Germinal center (tissue), 1 donor: ENCODE measurements at regions not wholly inside any gene's neighbourhood (a gene's known extent, or its start where the extent isn't known, plus 50 kb on each side); places are given as distances from the start of the nearest gene placed in this dataset.

Source experiments
- DNase-seq: peaks from one replicate; pipeline ENCODE4 v3.0.0; 2012; ENCODE audit warnings: mixed read lengths, low spot score

- no peak for DNase-seq
These were observed 318.0 kb downstream of the BMP2 start for GRCh38 chr20:7085467-7085866.

GRCh38 chr20:7087803-7088202 is 320.3 kb downstream of the BMP2 start:
- no peak for DNase-seq

DNA sequence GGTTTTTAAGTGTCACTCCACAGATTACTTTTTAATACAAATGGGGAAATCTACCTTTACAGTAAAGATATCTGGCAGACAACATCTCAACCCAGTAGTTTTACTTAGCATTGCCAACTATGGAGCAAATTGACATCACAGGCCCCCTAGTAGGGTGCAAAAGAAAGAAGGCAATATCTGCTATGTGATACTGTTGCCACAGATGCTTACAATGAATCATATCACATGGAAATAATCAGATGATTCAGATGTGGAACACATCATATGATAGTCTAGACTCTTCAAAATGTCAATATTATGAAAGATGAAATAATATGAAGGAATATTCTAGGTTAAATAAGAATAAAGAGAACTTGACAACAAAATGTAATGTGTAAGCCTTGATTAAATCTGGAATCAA is 322.5 kb downstream of the BMP2 start:
- DNase-seq = no peak

GRCh38 chr20:7090811-7091210 is 323.3 kb downstream of the BMP2 start:
- DNase-seq = no peak

GRCh38 chr20:7091655-7092054 is 324.2 kb downstream of the BMP2 start:
- no peak for DNase-seq

DNA sequence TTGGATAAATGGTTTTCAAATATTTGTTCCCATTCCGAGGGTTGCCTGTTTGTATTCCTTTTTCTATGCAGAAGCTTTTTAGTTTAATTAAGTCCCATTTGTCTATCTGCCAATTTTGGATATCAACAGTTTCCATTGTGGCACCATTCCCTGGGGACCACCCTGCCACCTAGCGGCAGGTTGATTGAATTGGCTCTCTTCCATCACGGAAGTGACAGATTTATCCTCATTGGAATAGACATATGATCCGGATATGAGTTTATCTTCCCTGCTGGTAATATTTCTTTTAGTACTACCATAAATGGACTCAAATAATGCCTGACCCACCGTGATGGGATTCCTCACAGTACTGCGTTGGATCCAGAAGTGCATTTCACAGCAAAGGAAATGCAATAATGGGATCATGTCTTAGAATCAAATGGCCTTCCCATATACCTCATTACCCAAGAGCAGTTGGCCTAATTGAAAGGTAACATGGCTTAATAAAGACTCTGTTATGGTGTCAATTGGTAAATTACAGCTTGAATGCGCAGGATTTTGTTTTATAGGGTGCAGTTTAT is 327.0 kb downstream of the BMP2 start:
- peak; percentile 2 for DNase-seq

- no peak for DNase-seq
These were observed 339.4 kb downstream of the BMP2 start for GRCh38 chr20:7106910-7107309.

DNA sequence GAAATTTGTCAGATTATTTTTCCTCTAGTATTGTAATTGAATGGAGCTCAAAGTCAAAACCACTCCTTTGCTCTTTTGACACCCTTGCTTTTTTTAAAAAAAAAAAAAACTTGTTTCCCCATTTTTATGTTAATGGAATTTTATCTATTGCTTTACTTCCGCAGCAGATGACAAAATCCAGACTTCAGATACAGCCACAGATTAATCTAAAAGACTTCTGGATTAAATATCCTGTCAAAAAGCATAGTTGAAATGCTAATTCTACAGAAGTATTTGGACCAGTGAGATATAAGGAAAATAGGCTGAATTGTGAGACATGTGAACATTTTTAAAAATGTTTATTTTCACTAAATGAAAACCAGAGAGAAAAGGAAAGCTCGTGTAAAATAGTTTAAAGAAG is 341.4 kb downstream of the BMP2 start:
- DNase-seq = no peak

DNA sequence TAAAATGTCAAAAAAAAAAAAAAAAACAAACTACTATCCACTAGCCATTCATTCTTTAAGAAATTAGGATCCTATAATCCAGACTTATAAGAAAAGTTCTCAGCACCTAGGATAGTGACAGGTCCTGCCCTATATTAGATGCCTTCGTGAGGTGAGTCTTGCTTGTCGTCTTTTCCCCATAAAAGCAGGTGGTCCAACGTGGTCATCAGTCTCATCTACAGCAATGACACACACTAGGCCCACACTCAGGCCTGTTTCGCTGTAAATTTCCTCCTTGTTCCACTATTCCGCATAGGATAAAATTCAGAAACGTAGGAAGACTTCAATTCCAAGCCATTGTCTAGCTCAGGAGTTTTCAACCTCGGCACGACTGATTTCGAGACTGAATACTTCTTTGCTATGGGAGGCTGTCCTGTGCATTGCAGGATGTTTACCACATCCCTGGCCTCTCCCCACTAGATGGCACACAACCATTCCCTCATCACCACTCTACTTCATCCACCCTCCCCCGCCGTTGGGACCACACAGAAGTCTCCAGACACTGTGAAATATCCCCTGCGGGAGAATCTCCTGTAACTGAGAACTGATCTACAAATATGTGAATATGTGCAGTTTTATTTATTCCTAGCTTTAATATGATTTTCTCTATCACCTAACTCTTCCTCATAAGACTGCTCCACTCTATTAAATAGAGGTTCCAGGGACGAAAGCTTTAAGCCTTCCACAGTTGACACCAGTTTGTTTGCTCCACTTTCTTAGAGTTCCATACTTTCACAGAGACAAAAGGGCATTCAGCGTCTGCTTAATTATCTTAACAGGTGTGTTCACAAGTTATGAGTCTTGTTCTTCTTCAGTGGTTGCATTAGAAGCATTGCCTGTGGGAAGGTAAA is 346.3 kb downstream of the BMP2 start:
- no peak for DNase-seq

DNA sequence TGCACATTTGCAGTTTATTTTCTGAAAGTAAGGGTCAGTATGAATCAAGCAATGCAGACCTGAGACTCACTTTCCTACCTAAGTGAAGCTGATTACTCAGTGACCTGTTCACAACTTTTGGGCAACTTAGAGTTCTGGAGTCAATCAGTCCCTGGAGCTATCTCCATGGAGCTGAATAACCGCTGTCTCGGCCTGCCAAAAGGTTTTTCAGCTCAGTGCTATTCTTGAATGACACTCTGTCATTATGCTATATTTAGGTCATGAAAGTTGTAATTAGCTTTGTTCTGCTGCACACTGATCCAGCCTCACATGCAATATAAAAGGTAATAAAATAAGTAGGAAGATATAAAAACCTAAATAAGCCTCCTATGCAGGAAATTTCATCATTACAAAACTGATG is 356.0 kb downstream of the BMP2 start:
- no peak for DNase-seq

- DNase-seq = no peak
These were observed 356.6 kb downstream of the BMP2 start for GRCh38 chr20:7124120-7124519.

- no peak for DNase-seq
These were observed 369.4 kb downstream of the BMP2 start for GRCh38 chr20:7136886-7137285.

- no peak for DNase-seq
These were observed 370.1 kb downstream of the BMP2 start for GRCh38 chr20:7137395-7138151.

DNA sequence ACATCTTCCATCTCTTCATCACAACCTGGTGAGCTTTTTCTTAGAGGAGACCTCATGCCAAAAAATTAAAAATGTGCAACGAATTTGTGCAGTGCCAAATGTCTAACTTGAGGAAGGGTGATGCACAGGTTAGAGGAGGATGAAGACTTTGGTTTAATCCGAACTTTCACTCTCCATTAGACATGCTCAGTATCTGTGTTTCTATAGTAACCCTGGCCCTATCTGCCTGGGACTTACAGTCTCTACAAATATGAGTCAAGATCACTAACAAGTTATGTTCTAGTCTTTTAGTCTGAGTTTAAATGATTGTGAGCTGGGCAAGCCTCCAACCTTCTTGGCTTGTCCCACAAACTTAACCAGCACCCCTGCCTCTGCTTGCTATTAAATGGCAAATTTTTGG is 377.0 kb downstream of the BMP2 start:
- no peak for DNase-seq

GRCh38 chr20:7146552-7147219 is 379.2 kb downstream of the BMP2 start:
- no peak for DNase-seq

GRCh38 chr20:7147220-7147601 is 379.7 kb downstream of the BMP2 start:
- DNase-seq = no peak

DNA sequence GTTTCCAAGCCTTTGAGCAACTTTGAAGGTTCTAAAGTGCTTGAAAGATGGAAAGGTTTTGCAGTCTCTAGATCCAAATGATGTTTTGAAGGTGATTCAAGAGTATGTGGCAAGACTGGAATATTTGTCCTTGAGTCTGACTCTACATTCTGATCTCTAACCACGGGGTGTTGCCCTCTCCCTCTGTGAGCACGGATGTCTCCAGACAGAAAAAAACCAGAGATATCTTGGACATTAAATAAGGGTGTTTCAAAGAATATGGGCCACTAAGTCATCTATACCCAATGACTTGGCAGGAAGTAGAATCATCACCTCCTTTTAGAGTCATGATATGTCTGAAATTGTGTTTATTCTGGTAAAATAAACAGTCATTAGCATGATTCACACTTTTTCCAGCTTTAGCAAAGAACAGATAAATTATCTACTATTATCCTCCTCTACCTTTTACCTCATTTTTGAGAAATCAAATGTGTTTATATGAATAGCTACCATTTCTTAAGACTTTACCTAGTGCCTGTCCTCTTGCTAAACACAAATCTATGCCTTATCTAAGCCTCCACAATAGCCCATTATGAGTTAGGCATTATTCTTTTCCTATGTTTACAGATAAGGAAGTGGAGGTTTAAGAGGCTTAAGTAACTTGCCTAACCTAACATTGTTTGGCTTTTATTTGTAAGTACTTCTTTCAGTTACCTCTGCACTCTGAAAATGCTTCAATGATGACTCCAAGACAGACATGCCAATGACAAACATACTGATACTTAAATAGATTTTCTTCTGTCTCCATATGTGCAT is 384.4 kb downstream of the BMP2 start:
- no peak for DNase-seq

GRCh38 chr20:7155282-7155681 is 387.8 kb downstream of the BMP2 start:
- DNase-seq = no peak

DNA sequence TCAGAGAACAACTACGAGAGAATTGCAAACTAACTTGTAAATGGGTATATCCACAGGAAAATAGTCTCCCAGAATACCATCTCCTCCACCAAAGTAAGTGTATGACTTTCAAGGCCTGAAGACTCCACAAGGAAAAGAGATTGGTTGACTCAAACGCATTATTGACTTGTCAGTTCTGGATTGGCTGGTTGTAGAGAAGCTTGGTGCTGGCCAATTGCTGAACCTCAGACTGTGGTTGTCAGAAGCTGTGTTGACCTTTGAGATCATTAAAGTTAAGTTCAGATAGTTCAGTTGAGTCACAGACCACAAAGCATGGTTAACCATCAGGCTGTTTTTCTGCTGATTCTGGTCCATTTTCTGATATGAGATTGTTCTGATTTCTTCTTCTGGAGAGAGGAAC is 388.3 kb downstream of the BMP2 start:
- no peak for DNase-seq

GRCh38 chr20:7159903-7160302 is 392.4 kb downstream of the BMP2 start:
- no peak for DNase-seq

DNA sequence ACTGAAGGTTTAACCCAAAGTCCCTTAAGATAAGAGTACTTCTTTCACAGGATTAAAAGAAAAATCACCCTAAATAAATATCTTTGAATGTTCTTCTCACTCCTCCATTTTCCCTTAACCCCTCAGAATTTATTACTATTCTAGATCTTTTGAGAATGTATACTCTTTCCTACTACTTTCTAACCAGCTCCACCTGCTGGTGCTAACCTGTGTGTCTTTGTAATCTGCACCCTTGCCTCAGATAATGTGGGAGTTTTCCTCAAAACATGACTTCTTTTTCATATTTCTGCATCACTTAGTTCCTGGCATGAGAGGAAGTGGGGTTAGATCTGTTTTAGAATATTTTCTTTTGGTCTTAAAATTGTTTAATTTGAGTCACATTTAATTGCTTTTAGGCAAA is 394.2 kb downstream of the BMP2 start:
- no peak for DNase-seq

- no peak for DNase-seq
These were observed 404.4 kb downstream of the BMP2 start for GRCh38 chr20:7171911-7172310.
